Peyer's patch (tissue), 4 donors: ENCODE measurements at regions not wholly inside any gene's neighbourhood (a gene's known extent, or its start where the extent isn't known, plus 50 kb on each side); places are given as distances from the start of the nearest gene placed in this dataset.
A peak's percentile ranks its signal among the peaks of the same experiment; 100 is the strongest.

Experiments used
- DNase-seq, 3 donors: peaks; one replicate each; pipeline ENCODE4 v3.0.0-alpha.2; 2017 to 2019
- H3K27ac ChIP-seq, 4 donors: fragments of 200-600 bp; sonication (generic); one replicate each; pipeline ENCODE4 v1.5.1; 2016 to 2019
- H3K27me3 ChIP-seq, 2 donors: fragments of 200-600 bp; sonication (generic); one replicate each; pipeline ENCODE4 v1.5.1; 2019
- H3K36me3 ChIP-seq, 3 donors: fragments of 200-600 bp; sonication (generic); one replicate each; pipeline ENCODE4 v1.5.1; 2016 to 2019
- H3K4me1 ChIP-seq, 4 donors: fragments of 200-600 bp; sonication (generic); one replicate each; pipeline ENCODE4 v1.5.1; 2016 to 2019
- H3K4me3 ChIP-seq, 4 donors: fragments of 200-600 bp; sonication (generic); 1 replicate in 3 of 4; 2 replicates in 1 of 4; pipeline ENCODE4 v1.5.1; 2016 to 2019; ENCODE audit warnings: mild to moderate bottlenecking in 1 of 4
- H3K9me3 ChIP-seq, 4 donors: fragments of 200-600 bp; sonication (generic); one replicate each; pipeline ENCODE4 v1.5.1; 2016 to 2019; ENCODE audit warnings: mild to moderate bottlenecking in 1 of 4
- POLR2A ChIP-seq, 2 donors: fragments of 450-650 bp; IDR thresholded peaks; one replicate each; pipeline ENCODE4 v1.5.1; 2017; ENCODE audit warnings: antibody characterized with exemption in 2 of 2, mild to moderate bottlenecking in 2 of 2, moderate library complexity in 2 of 2
- TF ChIP-seq, protein P1 (sequence below), 6 experiments: fragments of 450-650 bp in 4 of 6; fragments of 200-600 bp in 2 of 6; sonication (generic) in 1 of 6; IDR thresholded peaks; one replicate each; pipeline ENCODE4 v1.5.1; 2017 to 2019; ENCODE audit warnings: antibody characterized with exemption in 6 of 6, mild to moderate bottlenecking in 3 of 6, moderate library complexity in 1 of 6

DNA sequence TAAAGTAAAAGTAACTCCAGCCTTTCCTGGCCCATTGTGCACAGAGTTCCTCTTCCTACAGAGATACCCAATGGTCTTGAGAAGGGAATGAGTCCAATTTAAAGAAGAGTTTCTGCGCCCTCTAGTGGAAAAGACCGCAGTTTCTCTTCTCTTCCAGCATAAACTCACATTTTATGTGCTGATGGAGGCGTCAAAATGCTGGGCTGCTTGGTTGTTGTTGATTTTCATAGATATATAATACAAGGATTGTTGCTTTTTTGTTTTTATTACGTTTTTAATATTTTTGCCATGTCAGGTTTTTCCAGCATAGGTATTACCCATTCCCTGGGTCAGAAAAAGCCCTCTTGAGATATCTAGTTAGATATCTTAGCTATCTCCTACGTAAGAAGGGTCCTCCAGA is 356.9 kb upstream of the STXBP6 start:
- TF ChIP-seq POLR2A (IDR thresholded peaks at IDR 0.05): no peak
- TF ChIP-seq, protein P1, sequence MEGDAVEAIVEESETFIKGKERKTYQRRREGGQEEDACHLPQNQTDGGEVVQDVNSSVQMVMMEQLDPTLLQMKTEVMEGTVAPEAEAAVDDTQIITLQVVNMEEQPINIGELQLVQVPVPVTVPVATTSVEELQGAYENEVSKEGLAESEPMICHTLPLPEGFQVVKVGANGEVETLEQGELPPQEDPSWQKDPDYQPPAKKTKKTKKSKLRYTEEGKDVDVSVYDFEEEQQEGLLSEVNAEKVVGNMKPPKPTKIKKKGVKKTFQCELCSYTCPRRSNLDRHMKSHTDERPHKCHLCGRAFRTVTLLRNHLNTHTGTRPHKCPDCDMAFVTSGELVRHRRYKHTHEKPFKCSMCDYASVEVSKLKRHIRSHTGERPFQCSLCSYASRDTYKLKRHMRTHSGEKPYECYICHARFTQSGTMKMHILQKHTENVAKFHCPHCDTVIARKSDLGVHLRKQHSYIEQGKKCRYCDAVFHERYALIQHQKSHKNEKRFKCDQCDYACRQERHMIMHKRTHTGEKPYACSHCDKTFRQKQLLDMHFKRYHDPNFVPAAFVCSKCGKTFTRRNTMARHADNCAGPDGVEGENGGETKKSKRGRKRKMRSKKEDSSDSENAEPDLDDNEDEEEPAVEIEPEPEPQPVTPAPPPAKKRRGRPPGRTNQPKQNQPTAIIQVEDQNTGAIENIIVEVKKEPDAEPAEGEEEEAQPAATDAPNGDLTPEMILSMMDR (IDR thresholded peaks at IDR 0.05): peak in 3 of 6 experiments; percentile 28 to 33 (median 30)
- Histone ChIP-seq H3K4me1 (no peaks in the 10 kb centered on the region), H3K4me3 (no peak overlapping the region), H3K9me3 (no peaks in the 10 kb centered on the region), H3K27ac (no peak overlapping the region), H3K36me3 (no peaks in the 10 kb centered on the region), H3K27me3 (no peaks in the 10 kb centered on the region)
- peak in 1 of 3 donors; percentile 48 for DNase-seq

DNA sequence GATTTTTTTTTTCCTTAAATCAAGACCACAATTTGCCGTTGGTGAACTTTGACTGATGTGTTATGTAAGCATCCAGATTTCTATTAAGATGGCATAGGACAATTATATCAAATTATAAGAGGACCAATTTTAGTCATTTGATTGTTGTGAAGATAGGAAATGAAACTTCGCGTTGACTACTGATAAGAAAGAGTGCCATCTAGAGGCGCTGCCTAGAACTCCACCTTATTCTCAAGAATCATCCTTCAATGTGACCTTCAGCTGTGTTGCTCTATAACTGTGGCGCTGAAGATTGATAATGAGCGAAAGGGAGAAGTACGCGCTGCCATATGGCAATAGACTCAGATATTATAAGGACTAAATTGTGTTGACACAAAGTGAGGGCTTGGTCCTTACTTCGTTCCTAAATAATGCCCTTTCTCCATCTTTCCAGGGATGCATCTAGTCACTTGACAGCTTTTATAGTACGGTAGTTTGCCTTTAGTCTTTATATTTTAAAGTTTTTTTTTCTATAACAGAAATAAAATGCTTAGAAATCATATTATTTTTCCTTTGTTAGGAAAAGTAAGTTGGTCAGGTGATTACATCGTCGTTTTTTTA is 350.8 kb upstream of the STXBP6 start:
- Histone ChIP-seq H3K4me1 (no peaks in the 10 kb centered on the region), H3K27ac (no peak overlapping the region), H3K4me3 (no peak overlapping the region), H3K27me3 (no peaks in the 10 kb centered on the region), H3K9me3 (no peaks in the 10 kb centered on the region), H3K36me3 (no peaks in the 10 kb centered on the region)
- DNase-seq: peak in 2 of 3 donors; percentile 25 to 66
- TF ChIP-seq, protein P1 (IDR thresholded peaks at IDR 0.05): peak in 5 of 6 experiments; percentile 18 to 67 (median 63)
- TF ChIP-seq POLR2A (IDR thresholded peaks at IDR 0.05): no peak

DNA sequence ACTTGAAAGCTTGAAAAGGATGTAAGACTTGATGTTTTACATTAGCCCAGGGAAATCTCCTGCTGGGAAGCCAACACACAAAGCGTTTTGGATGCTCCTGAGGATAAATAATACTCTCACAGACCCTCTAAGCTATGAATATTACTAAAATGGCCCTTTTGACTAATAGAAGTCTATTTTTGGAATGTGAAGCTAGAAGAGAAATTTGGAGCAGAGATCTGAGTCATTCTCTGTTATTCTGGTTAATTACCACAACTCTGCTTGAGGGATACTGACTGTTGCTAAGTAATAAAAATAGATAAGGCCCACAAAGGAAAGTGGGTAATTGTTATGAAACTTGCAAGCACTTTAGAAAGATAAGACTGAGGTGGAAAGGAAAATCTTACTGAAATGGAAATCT is 346.2 kb upstream of the STXBP6 start:
- no peak overlapping the region for H3K27ac ChIP-seq
- no peaks in the 10 kb centered on the region for H3K4me1 ChIP-seq
- no peaks in the 10 kb centered on the region for H3K27me3 ChIP-seq
- no peaks in the 10 kb centered on the region for H3K9me3 ChIP-seq
- H3K4me3 ChIP-seq: no peak overlapping the region
- no peaks in the 10 kb centered on the region for H3K36me3 ChIP-seq
- TF ChIP-seq POLR2A (IDR thresholded peaks at IDR 0.05): no peak
- TF ChIP-seq, protein P1 (IDR thresholded peaks at IDR 0.05): no peak
- DNase-seq: no peak

DNA sequence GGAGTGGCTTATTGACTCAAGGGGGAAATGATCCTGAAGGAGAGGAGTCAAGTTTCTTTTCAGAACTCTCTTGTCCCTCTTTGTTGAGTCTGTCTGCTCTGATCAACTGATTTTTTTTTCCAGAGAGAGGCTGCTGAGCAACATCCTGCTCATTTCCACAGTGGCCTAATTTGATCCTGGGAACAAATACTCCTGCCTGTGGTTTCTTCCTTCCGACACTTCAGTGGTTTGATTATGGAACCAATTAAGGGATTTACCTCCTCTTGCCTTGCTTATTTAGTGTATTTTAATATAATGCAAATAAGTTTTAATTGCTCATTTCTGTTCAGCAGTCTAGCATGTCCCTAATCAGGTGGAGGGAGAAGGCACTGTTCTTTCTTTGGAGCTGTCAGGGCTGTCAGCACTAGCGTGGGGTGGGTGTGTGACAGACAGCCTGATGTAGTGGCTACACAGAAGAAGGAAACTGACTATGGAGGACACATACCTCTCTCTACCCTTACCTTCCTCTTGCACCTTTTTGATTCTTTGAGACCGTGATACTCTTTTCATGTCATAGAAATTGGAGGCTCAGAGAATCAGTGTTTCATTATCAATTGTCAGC is 344.9 kb upstream of the STXBP6 start:
- no peaks in the 10 kb centered on the region for H3K4me1 ChIP-seq
- no peaks in the 10 kb centered on the region for H3K27me3 ChIP-seq
- no peak for TF ChIP-seq POLR2A (IDR thresholded peaks at IDR 0.05)
- TF ChIP-seq, protein P1 (IDR thresholded peaks at IDR 0.05): no peak
- no peak overlapping the region for H3K4me3 ChIP-seq
- no peak overlapping the region for H3K27ac ChIP-seq
- no peaks in the 10 kb centered on the region for H3K9me3 ChIP-seq
- no peaks in the 10 kb centered on the region for H3K36me3 ChIP-seq
- no peak for DNase-seq

DNA sequence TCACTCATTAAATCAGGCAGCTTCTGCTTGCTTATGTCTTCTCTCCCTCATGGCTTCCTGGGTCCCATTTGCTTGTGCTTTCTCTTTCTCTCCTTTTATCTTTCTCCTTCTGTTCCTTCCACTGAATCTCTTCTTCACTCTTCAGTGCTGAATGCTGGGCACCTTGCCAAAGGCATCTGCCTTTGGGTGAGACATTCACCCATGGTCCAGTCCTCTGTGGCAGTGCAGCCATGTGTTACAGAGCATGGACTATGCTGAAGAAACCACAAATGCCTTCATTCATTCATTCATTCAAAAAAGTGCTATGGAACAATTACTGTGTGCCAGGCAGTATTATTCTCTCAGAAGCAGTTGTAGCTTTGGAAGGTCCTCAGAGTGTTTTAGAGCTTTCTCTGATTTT is 344.4 kb upstream of the STXBP6 start:
- DNase-seq: no peak
- H3K4me1 ChIP-seq: no peaks in the 10 kb centered on the region
- TF ChIP-seq, protein P1 (IDR thresholded peaks at IDR 0.05): no peak
- no peak for TF ChIP-seq POLR2A (IDR thresholded peaks at IDR 0.05)
- H3K27ac ChIP-seq: no peak overlapping the region
- no peaks in the 10 kb centered on the region for H3K27me3 ChIP-seq
- H3K9me3 ChIP-seq: no peaks in the 10 kb centered on the region
- H3K36me3 ChIP-seq: no peaks in the 10 kb centered on the region
- no peak overlapping the region for H3K4me3 ChIP-seq
